C4-2B (cell line): ENCODE measurements at regions not wholly inside any gene's neighbourhood (a gene's known extent, or its start where the extent isn't known, plus 50 kb on each side); places are given as distances from the start of the nearest gene placed in this dataset.

Experiments
- ZFX ChIP-seq: fragments of 450-650 bp; IDR thresholded peaks from 2 replicates; pipeline ENCODE4 v1.6.1; 2017
- TF ChIP-seq, protein P1 (sequence below): fragments of 450-650 bp; conservative IDR thresholded peaks from 2 replicates; pipeline ENCODE4 v1.5.1; 2017; ENCODE audit warnings: mild to moderate bottlenecking

DNA sequence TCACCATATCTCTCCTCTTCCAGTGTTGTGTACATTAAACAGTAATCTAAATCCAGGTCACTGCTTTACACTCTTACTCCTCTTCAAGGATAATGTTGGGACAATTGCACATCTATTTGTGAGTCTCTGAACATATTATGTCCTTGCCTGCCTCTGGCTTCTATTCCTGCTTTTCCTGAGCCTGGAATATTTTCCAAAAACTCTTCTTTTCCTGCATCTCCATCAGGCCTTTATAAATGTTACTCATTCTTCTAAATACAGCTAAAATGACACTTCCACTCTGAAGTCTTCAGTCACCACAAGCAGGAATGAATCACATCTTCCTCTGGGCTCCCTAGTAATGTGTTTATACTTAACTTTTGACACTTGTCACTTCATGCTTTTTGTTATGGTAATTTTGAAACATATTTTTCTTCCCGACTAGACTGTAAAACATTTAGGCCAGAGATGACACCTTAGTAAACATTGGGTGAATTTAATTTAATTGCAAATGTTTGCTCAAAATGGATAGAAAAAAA, 396.0 kb downstream of the LRRIQ3 start:
- TF ChIP-seq, protein P1, sequence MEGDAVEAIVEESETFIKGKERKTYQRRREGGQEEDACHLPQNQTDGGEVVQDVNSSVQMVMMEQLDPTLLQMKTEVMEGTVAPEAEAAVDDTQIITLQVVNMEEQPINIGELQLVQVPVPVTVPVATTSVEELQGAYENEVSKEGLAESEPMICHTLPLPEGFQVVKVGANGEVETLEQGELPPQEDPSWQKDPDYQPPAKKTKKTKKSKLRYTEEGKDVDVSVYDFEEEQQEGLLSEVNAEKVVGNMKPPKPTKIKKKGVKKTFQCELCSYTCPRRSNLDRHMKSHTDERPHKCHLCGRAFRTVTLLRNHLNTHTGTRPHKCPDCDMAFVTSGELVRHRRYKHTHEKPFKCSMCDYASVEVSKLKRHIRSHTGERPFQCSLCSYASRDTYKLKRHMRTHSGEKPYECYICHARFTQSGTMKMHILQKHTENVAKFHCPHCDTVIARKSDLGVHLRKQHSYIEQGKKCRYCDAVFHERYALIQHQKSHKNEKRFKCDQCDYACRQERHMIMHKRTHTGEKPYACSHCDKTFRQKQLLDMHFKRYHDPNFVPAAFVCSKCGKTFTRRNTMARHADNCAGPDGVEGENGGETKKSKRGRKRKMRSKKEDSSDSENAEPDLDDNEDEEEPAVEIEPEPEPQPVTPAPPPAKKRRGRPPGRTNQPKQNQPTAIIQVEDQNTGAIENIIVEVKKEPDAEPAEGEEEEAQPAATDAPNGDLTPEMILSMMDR: no peak
- TF ChIP-seq ZFX: no peak
